GM18498 (cell line): ENCODE measurements at regions not wholly inside any gene's neighbourhood (a gene's known extent, or its start where the extent isn't known, plus 50 kb on each side); places are given as distances from the start of the nearest gene placed in this dataset.

Source experiments
- ATAC-seq: cut with Tn5 transposase; IDR thresholded peaks from one replicate; pipeline ENCODE4 v1.9.1; 2021; ENCODE audit warnings: mild to moderate bottlenecking, moderate library complexity; ENCODE audit not compliant: unreplicated experiment

- no peak for ATAC-seq
Measured at GRCh38 chr9:119047513-119048307, 321.5 kb downstream of the BRINP1 start.

- no peak for ATAC-seq
Measured at GRCh38 chr9:119050281-119050680, 319.0 kb downstream of the BRINP1 start.

- no peak for ATAC-seq
Measured at GRCh38 chr9:119052339-119053030, 316.8 kb downstream of the BRINP1 start.

GRCh38 chr9:119053070-119053469 lies 316.2 kb downstream of the BRINP1 start:
- no peak for ATAC-seq

GRCh38 chr9:119060629-119061385 lies 308.4 kb downstream of the BRINP1 start:
- no peak for ATAC-seq

GRCh38 chr9:119071636-119072035 lies 297.6 kb downstream of the BRINP1 start:
- no peak for ATAC-seq

GRCh38 chr9:119074017-119074416 lies 295.2 kb downstream of the BRINP1 start:
- no peak for ATAC-seq

- no peak for ATAC-seq
Measured at GRCh38 chr9:119078015-119078414, 291.2 kb downstream of the BRINP1 start.

- no peak for ATAC-seq
Measured at GRCh38 chr9:119083673-119084072, 285.6 kb downstream of the BRINP1 start.

GRCh38 chr9:119086590-119086989 lies 282.6 kb downstream of the BRINP1 start:
- no peak for ATAC-seq

- ATAC-seq = no peak
Measured at GRCh38 chr9:119088002-119088547, 281.2 kb downstream of the BRINP1 start.

- no peak for ATAC-seq
Measured at GRCh38 chr9:119091074-119091473, 278.2 kb downstream of the BRINP1 start.

GRCh38 chr9:119092125-119092524 lies 277.1 kb downstream of the BRINP1 start:
- no peak for ATAC-seq

- ATAC-seq = no peak
Measured at GRCh38 chr9:119094086-119094485, 275.1 kb downstream of the BRINP1 start.

- ATAC-seq = no peak
Measured at GRCh38 chr9:119095072-119095471, 274.2 kb downstream of the BRINP1 start.

GRCh38 chr9:119101048-119101447 lies 268.2 kb downstream of the BRINP1 start:
- no peak for ATAC-seq

GRCh38 chr9:119114681-119115080 lies 254.6 kb downstream of the BRINP1 start:
- no peak for ATAC-seq
